ENCODE measurements at regions not wholly inside any gene's neighbourhood (a gene's known extent, or its start where the extent isn't known, plus 50 kb on each side); places are given as distances from the start of the nearest gene placed in this dataset.
"Not testable (repeated sequence)": the region's sequence is repeated elsewhere in the genome, so short reads cannot be mapped to it uniquely, and the experiment has no call there.

GRCh38 chr15:79561982-79562381 is 129.8 kb downstream of the MINAR1 start:
- DNase-seq (ENCODE audit: low read depth), result no peak
- TF ChIP-seq CTCF (IDR thresholded peaks at IDR 0.05; ENCODE audit: low read length, missing control alignments), result no peak
- no peak overlapping the region for H3K4me3 ChIP-seq (replicated peaks; ENCODE audit: low read depth, low read length)

- no peak for DNase-seq (ENCODE audit: low read depth)
- H3K4me3 ChIP-seq (replicated peaks; ENCODE audit: low read depth, low read length), result no peak overlapping the region
- no peak for TF ChIP-seq CTCF (IDR thresholded peaks at IDR 0.05; ENCODE audit: low read length, missing control alignments)
Observed at GRCh38 chr15:79562403-79562815, 130.3 kb downstream of the MINAR1 start.

GRCh38 chr15:79562899-79563298 is 130.8 kb downstream of the MINAR1 start:
- TF ChIP-seq CTCF (IDR thresholded peaks at IDR 0.05; ENCODE audit: low read length, missing control alignments), result no peak
- no peak overlapping the region for H3K4me3 ChIP-seq (replicated peaks; ENCODE audit: low read depth, low read length)
- DNase-seq (ENCODE audit: low read depth), result no peak

- TF ChIP-seq CTCF (IDR thresholded peaks at IDR 0.05; ENCODE audit: low read length, missing control alignments), result no peak
- no peak for DNase-seq (ENCODE audit: low read depth)
- H3K4me3 ChIP-seq (replicated peaks; ENCODE audit: low read depth, low read length), result no peak overlapping the region
Observed at GRCh38 chr15:79570004-79570403, 137.9 kb downstream of the MINAR1 start.

- TF ChIP-seq CTCF (IDR thresholded peaks at IDR 0.05; ENCODE audit: low read length, missing control alignments), result no peak
- H3K4me3 ChIP-seq (replicated peaks; ENCODE audit: low read depth, low read length), result no peak overlapping the region
Observed at GRCh38 chr15:79572691-79573404, 140.7 kb downstream of the MINAR1 start.

GRCh38 chr15:79574431-79575273 is 142.5 kb downstream of the MINAR1 start:
- DNase-seq (ENCODE audit: low read depth), result not testable (repeated sequence)

More at GRCh38 chr15:79572691-79573404, 140.7 kb downstream of the MINAR1 start:
- no peak for DNase-seq (ENCODE audit: low read depth)

GRCh38 chr15:79582650-79583049 is 150.5 kb downstream of the MINAR1 start:
- TF ChIP-seq CTCF (IDR thresholded peaks at IDR 0.05; ENCODE audit: low read length, missing control alignments), result no peak
- no peak overlapping the region for H3K4me3 ChIP-seq (replicated peaks; ENCODE audit: low read depth, low read length)
- DNase-seq (ENCODE audit: low read depth), result peak; percentile 1

More at GRCh38 chr15:79574431-79575273, 142.5 kb downstream of the MINAR1 start:
- H3K4me3 ChIP-seq (replicated peaks; ENCODE audit: low read depth, low read length), result not testable (repeated sequence)
